IMR-90 (cell line): ENCODE measurements at regions not wholly inside any gene's neighbourhood (a gene's known extent, or its start where the extent isn't known, plus 50 kb on each side); places are given as distances from the start of the nearest gene placed in this dataset.

Source experiments
- ATAC-seq: fragments of 200-7000 bp; cut with Tn5 transposase; 2 replicates; pipeline ENCODE4 v1.9.1; 2020; ENCODE audit warnings: low read depth, mild to moderate bottlenecking, moderate library complexity
- BruUV-seq: library from RNA; stranded (reverse); fragments of 400-500 nt; replicated peaks from 2 replicates; lab custom pipeline; 2021; lab: Mats Ljungman, UMichigan
- CTCF ChIA-PET: fragments of 300-600 bp; formaldehyde crosslinking; extraction: SDS; loops from one replicate; lab custom pipeline; 2021; ENCODE audit warnings: antibody characterized with exemption; lab: Yijun Ruan, JAX
- POLR2A ChIA-PET: fragments of 300-600 bp; sonication (Branson Sonifier 250); formaldehyde crosslinking; loops from one replicate; lab custom pipeline; 2022; ENCODE audit warnings: antibody characterized with exemption; ENCODE audit not compliant: unreplicated experiment; lab: Charles Lee
- DNase-seq: peaks from one replicate; pipeline ENCODE4 v3.0.0; 2013
- H2AFZ ChIP-seq: replicated peaks from 2 replicates; pipeline ENCODE3; 2013; ENCODE audit warnings: low read length, mild to moderate bottlenecking; ENCODE audit not compliant: poor library complexity
- H2AK5ac ChIP-seq: 2 replicates; pipeline ENCODE4 v1.6.1; 2013; ENCODE audit warnings: low read depth, low read length, inconsistent platforms
- H2AK9ac ChIP-seq: replicated peaks from 2 replicates; pipeline ENCODE3; 2013; ENCODE audit warnings: mild to moderate bottlenecking, low read depth, low read length, moderate library complexity; ENCODE audit not compliant: poor library complexity
- H2BK120ac ChIP-seq: 2 replicates; pipeline ENCODE4 v1.6.1; 2013; ENCODE audit warnings: low read depth, low read length, inconsistent platforms
- H2BK15ac ChIP-seq: 3 replicates; pipeline ENCODE4 v1.6.1; 2013; ENCODE audit warnings: low read depth, low read length, inconsistent platforms
- H2BK20ac ChIP-seq: 2 replicates; pipeline ENCODE4 v1.6.1; 2013; ENCODE audit warnings: low read depth, mild to moderate bottlenecking, inconsistent platforms, low read length, moderate library complexity
- H2BK5ac ChIP-seq: 2 replicates; pipeline ENCODE4 v1.6.1; 2013; ENCODE audit warnings: mild to moderate bottlenecking, low read depth, low read length, inconsistent platforms; ENCODE audit not compliant: poor library complexity, severe bottlenecking
- H3K14ac ChIP-seq: replicated peaks from 2 replicates; pipeline ENCODE4 v1.6.1; 2013; ENCODE audit warnings: low read depth, low read length, inconsistent platforms
- H3K18ac ChIP-seq: 2 replicates; pipeline ENCODE4 v1.6.1; 2013; ENCODE audit warnings: low read depth, low read length, control low read depth
- H3K23ac ChIP-seq: 2 replicates; pipeline ENCODE4 v1.6.1; 2013; ENCODE audit warnings: low read depth, low read length, inconsistent platforms
- H3K27ac ChIP-seq: 2 replicates; pipeline ENCODE4 v1.5.1; 2013; ENCODE audit warnings: mild to moderate bottlenecking, control low read depth, low read length; ENCODE audit not compliant: insufficient read depth
- H3K27me3 ChIP-seq: 2 replicates; pipeline ENCODE4 v1.6.1; 2013; ENCODE audit warnings: low read length; ENCODE audit not compliant: control insufficient read depth, insufficient read depth
- H3K36me3 ChIP-seq: 2 replicates; pipeline ENCODE4 v1.6.1; 2013; ENCODE audit warnings: low read length, mixed read lengths; ENCODE audit not compliant: control insufficient read depth, insufficient read depth
- H3K4ac ChIP-seq: 2 replicates; pipeline ENCODE4 v1.6.1; 2013; ENCODE audit warnings: low read depth, low read length, inconsistent platforms
- H3K4me1 ChIP-seq: 2 replicates; pipeline ENCODE4 v1.6.1; 2013; ENCODE audit warnings: low read length, mixed read lengths; ENCODE audit not compliant: control insufficient read depth, insufficient read depth
- H3K4me2 ChIP-seq: 2 replicates; pipeline ENCODE4 v1.6.1; 2013; ENCODE audit warnings: low read depth, mild to moderate bottlenecking, control low read depth, low read length, moderate library complexity
- H3K4me3 ChIP-seq: 2 replicates; pipeline ENCODE4 v1.5.1; 2013; ENCODE audit warnings: low read depth, mild to moderate bottlenecking, control low read depth, low read length, moderate library complexity; ENCODE audit not compliant: insufficient read depth
- H3K56ac ChIP-seq: 2 replicates; pipeline ENCODE4 v1.6.1; 2013; ENCODE audit warnings: low read length, inconsistent platforms; ENCODE audit not compliant: insufficient read depth; ENCODE audit errors: extremely low read depth
- H3K79me1 ChIP-seq, 2 experiments: 2 replicates each; pipeline ENCODE4 v1.6.1; 2013; ENCODE audit warnings: low read length in 2 of 2, inconsistent platforms in 1 of 2, low read depth in 1 of 2
- H3K9ac ChIP-seq: 2 replicates; pipeline ENCODE4 v1.6.1; 2013; ENCODE audit warnings: low read depth, low read length, control low read depth
- H3K9me1 ChIP-seq: 2 replicates; pipeline ENCODE4 v1.6.1; 2013; ENCODE audit warnings: low read length, inconsistent platforms; ENCODE audit not compliant: insufficient read depth
- H3K9me3 ChIP-seq: 2 replicates; pipeline ENCODE4 v1.6.1; 2013; ENCODE audit warnings: low read length; ENCODE audit not compliant: control insufficient read depth, insufficient read depth
- H4K20me1 ChIP-seq: 2 replicates; pipeline ENCODE4 v1.6.1; 2013; ENCODE audit warnings: low read length, inconsistent platforms; ENCODE audit not compliant: insufficient read depth
- H4K5ac ChIP-seq: 2 replicates; pipeline ENCODE4 v1.6.1; 2013; ENCODE audit warnings: mild to moderate bottlenecking, low read depth, low read length, control low read depth
- H4K8ac ChIP-seq, 2 experiments: 2 replicates each; pipeline ENCODE4 v1.6.1; 2013; ENCODE audit warnings: low read depth in 2 of 2, low read length in 2 of 2, control low read depth in 1 of 2, inconsistent platforms in 1 of 2
- H4K91ac ChIP-seq: 2 replicates; pipeline ENCODE4 v1.6.1; 2013; ENCODE audit warnings: low read depth, low read length, inconsistent platforms; ENCODE audit not compliant: insufficient read depth
- BHLHE40 ChIP-seq: fragments of 150-350 bp; IDR thresholded peaks from 2 replicates; pipeline ENCODE4 v1.6.1; 2016; ENCODE audit warnings: mild to moderate bottlenecking, low read depth, low read length
- CEBPB ChIP-seq: IDR thresholded peaks from 2 replicates; pipeline ENCODE4 v1.6.1; 2012; ENCODE audit warnings: low read depth, low read length, improper control_type of control experiment
- CHD1 ChIP-seq: IDR thresholded peaks from 2 replicates; pipeline ENCODE4 v1.6.1; 2012; ENCODE audit warnings: low read depth, low read length, improper control_type of control experiment
- FOS ChIP-seq: fragments of 150-350 bp; IDR thresholded peaks from 2 replicates; pipeline ENCODE4 v1.6.1; 2016; ENCODE audit warnings: low read depth, low read length
- MAFK ChIP-seq: IDR thresholded peaks from 2 replicates; pipeline ENCODE4 v1.6.1; 2012; ENCODE audit warnings: low read depth, low read length, improper control_type of control experiment
- MXI1 ChIP-seq: IDR thresholded peaks from 2 replicates; pipeline ENCODE4 v1.6.1; 2012; ENCODE audit warnings: low read depth, mild to moderate bottlenecking, low read length, moderate library complexity, borderline replicate concordance
- RAD21 ChIP-seq: IDR thresholded peaks from 2 replicates; pipeline ENCODE4 v1.6.1; 2012; ENCODE audit warnings: low read length, improper control_type of control experiment
- RCOR1 ChIP-seq: IDR thresholded peaks from 2 replicates; pipeline ENCODE4 v1.6.1; 2012; ENCODE audit warnings: mild to moderate bottlenecking, low read length, improper control_type of control experiment; ENCODE audit not compliant: insufficient replicate concordance
- RFX5 ChIP-seq: IDR thresholded peaks from 2 replicates; pipeline ENCODE4 v1.8.0; 2012; ENCODE audit warnings: low read depth, mild to moderate bottlenecking, low read length, moderate library complexity
- dilution Hi-C: fragments of 300-500 bp; cut with HindIII; formaldehyde crosslinking; loops from one replicate; pipeline ENCODE4 v1.14.3; 2018; ENCODE audit warnings: low sequenced_read_pairs; ENCODE audit not compliant: unreplicated experiment
- in situ Hi-C: fragments of 300-500 bp; cut with MboI; formaldehyde crosslinking; loops from 3 replicates; pipeline ENCODE4 v1.14.3; 2019; ENCODE audit warnings: low sequenced_read_pairs, inconsistent platforms, mixed read lengths
- intact Hi-C: fragments of 100-400 bp; cut with micrococcal nuclease; formaldehyde crosslinking; loops from 2 replicates; pipeline ENCODE4 v1.10.0; 2022
- TF ChIP-seq, protein P1 (sequence below): conservative IDR thresholded peaks from 2 replicates; pipeline ENCODE4 v1.5.1; 2012; ENCODE audit warnings: mild to moderate bottlenecking, low read depth, low read length, improper control_type of control experiment
- TF ChIP-seq, protein P2 (sequence below): fragments of 150-350 bp; IDR thresholded peaks from 2 replicates; pipeline ENCODE4 v1.6.1; 2016; ENCODE audit warnings: low read depth, mild to moderate bottlenecking, low read length, moderate library complexity, borderline replicate concordance

DNA sequence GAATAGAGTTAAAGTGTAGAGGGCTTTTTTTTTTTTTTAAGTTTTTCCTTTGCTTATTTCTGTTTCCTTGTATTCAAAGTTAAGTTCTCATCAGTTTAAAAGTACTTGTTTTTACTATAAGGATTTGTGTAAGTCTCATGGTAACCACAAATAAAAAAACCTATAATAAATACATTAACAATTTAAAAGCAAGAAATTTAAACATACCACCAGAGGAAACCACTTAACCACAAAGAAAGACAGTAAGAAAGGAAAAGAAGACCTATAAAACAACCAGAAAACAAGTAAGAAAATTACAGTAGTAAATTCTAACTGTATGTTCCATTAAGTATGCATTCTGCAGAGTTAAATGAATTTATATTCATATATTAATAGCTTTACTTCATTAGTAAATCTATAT, 999.1 kb upstream of the ATXN8OS start:
- in situ Hi-C loops (no loop called here), intact Hi-C loops (no loop called here)
- POLR2A ChIA-PET: no interaction called here

More for the DNA sequence above, 999.1 kb upstream of the ATXN8OS start:
- Histone ChIP-seq H4K8ac (no peak overlapping the region), H2BK120ac (no peak overlapping the region), H2AFZ (no peak overlapping the region), H3K27me3 (no peaks in the 10 kb centered on the region), H3K4me3 (no peak overlapping the region), H3K14ac (no peak overlapping the region), H2BK15ac (no peak overlapping the region), H3K9me3 (peaks cover 11% of the 10 kb centered on the region), H2AK5ac (no peak overlapping the region), H2AK9ac (no peak overlapping the region), H3K4me1 (no peaks in the 10 kb centered on the region), H3K79me1 (no peaks in the 10 kb centered on the region), H3K4ac (no peak overlapping the region), H3K18ac (no peak overlapping the region), H4K91ac (no peak overlapping the region), H2BK5ac (no peak overlapping the region), H4K20me1 (no peaks in the 10 kb centered on the region), H3K4me2 (no peak overlapping the region), H3K9ac (no peak overlapping the region), H2BK20ac (no peak overlapping the region), H3K27ac (no peak overlapping the region), H3K9me1 (no peaks in the 10 kb centered on the region), H3K56ac (no peak overlapping the region), H3K36me3 (no peaks in the 10 kb centered on the region), H4K5ac (no peak overlapping the region), H3K23ac (no peak overlapping the region)
- CTCF ChIA-PET: no interaction called here
- no peak for TF ChIP-seq MXI1
- TF ChIP-seq BHLHE40: no peak
- TF ChIP-seq CEBPB: no peak
- TF ChIP-seq FOS: no peak
- TF ChIP-seq MAFK: no peak
- TF ChIP-seq, protein P1, sequence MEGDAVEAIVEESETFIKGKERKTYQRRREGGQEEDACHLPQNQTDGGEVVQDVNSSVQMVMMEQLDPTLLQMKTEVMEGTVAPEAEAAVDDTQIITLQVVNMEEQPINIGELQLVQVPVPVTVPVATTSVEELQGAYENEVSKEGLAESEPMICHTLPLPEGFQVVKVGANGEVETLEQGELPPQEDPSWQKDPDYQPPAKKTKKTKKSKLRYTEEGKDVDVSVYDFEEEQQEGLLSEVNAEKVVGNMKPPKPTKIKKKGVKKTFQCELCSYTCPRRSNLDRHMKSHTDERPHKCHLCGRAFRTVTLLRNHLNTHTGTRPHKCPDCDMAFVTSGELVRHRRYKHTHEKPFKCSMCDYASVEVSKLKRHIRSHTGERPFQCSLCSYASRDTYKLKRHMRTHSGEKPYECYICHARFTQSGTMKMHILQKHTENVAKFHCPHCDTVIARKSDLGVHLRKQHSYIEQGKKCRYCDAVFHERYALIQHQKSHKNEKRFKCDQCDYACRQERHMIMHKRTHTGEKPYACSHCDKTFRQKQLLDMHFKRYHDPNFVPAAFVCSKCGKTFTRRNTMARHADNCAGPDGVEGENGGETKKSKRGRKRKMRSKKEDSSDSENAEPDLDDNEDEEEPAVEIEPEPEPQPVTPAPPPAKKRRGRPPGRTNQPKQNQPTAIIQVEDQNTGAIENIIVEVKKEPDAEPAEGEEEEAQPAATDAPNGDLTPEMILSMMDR: no peak
- no peak for TF ChIP-seq RAD21
- TF ChIP-seq, protein P2, sequence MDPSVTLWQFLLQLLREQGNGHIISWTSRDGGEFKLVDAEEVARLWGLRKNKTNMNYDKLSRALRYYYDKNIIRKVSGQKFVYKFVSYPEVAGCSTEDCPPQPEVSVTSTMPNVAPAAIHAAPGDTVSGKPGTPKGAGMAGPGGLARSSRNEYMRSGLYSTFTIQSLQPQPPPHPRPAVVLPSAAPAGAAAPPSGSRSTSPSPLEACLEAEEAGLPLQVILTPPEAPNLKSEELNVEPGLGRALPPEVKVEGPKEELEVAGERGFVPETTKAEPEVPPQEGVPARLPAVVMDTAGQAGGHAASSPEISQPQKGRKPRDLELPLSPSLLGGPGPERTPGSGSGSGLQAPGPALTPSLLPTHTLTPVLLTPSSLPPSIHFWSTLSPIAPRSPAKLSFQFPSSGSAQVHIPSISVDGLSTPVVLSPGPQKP: no peak
- no peak for TF ChIP-seq RFX5
- TF ChIP-seq RCOR1: no peak
- TF ChIP-seq CHD1: no peak
- no peak for ATAC-seq
- dilution Hi-C loops: no loop called here
- BruUV-seq: no TSS peak
- no peak for DNase-seq
